ENCODE measurements at regions not wholly inside any gene's neighbourhood (a gene's known extent, or its start where the extent isn't known, plus 50 kb on each side); places are given as distances from the start of the nearest gene placed in this dataset.

DNA sequence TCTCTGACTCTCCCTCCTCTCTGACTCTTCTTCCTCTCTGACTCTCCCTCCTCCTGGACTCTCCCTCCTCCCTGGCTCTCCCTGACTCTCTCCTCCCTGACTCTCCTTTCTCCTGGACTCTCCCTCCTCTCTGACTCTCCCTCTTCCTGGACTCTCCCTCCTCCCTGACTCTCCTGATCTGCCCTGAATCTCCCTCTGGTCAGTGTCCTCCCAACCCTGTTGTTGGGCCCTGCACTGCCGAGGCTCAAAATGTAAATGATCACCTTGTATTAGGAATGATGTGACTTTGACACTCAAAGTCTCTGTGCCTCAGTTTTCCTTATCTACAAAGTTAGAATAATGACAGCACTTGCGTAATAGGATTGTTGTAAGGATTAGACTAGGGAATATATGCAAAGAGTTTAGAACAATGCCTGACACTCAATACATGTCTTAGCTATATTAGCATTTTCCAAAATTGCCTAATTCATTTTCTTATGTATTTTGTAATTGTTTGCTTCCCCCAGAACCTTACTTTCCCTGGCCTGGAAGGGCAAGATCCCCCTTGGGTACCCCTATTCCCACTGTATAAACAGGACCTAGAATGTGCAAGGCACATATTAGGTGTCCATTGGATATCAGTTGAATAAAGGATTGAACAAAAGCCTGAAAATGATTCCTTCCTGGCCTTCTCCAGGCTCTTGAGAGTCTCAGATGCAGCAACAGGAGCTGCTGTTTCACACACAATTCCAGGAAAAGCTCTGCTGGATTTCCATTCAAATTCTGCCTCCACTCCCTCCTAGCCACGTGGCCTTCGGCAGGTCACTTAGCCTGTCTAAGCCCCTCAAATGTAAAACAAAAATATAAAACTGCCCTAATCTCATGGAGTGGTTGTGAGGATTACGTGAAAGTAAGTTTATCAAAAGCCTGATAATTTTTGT is 170.1 kb downstream of the INHBB start:
- no peak for DNase-seq (ENCODE audit: low read depth)
- TF ChIP-seq, protein P1, sequence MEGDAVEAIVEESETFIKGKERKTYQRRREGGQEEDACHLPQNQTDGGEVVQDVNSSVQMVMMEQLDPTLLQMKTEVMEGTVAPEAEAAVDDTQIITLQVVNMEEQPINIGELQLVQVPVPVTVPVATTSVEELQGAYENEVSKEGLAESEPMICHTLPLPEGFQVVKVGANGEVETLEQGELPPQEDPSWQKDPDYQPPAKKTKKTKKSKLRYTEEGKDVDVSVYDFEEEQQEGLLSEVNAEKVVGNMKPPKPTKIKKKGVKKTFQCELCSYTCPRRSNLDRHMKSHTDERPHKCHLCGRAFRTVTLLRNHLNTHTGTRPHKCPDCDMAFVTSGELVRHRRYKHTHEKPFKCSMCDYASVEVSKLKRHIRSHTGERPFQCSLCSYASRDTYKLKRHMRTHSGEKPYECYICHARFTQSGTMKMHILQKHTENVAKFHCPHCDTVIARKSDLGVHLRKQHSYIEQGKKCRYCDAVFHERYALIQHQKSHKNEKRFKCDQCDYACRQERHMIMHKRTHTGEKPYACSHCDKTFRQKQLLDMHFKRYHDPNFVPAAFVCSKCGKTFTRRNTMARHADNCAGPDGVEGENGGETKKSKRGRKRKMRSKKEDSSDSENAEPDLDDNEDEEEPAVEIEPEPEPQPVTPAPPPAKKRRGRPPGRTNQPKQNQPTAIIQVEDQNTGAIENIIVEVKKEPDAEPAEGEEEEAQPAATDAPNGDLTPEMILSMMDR (IDR thresholded peaks at IDR 0.05; ENCODE audit: control insufficient read depth, insufficient read depth, low read depth, low read length, missing control alignments) = no peak

DNA sequence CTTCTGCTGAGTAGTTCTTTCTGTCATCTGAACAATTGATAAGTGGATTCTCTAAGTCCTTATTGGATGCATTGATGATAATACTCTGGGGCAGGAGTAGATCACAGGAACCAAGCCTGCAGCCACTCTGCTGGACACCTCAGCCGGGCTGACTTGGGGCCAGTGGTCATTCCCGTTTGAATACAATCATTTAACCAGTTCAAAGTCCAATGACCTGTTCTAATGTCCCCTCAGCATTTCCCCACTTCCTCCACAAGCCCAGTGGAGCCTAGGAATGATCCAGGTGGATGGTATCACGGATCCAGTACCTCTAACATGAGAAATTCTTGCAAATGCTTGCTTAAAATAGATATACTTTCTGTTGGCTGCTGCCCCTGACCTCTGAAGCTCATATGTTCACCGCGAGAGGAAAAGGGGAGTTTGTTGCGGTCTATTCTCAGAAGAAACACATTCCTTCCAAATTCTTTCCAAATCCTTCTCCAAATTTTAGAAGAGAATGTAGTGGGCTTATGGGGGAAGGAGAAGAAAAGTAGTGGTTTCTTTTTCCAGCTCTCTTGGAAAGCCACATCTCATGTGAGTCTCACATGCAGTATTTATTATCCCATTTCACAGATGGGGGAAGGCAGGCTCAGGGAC is 170.9 kb downstream of the INHBB start:
- no peak for DNase-seq (ENCODE audit: low read depth)
- no peak overlapping the region for H3K4me3 ChIP-seq (ENCODE audit: control insufficient read depth, low read depth, low read length)
- TF ChIP-seq, protein P1 (IDR thresholded peaks at IDR 0.05; ENCODE audit: control insufficient read depth, insufficient read depth, low read depth, low read length, missing control alignments) = no peak

More for the DNA sequence above, 170.1 kb downstream of the INHBB start:
- H3K4me3 ChIP-seq (ENCODE audit: control insufficient read depth, low read depth, low read length) = no peak overlapping the region

DNA sequence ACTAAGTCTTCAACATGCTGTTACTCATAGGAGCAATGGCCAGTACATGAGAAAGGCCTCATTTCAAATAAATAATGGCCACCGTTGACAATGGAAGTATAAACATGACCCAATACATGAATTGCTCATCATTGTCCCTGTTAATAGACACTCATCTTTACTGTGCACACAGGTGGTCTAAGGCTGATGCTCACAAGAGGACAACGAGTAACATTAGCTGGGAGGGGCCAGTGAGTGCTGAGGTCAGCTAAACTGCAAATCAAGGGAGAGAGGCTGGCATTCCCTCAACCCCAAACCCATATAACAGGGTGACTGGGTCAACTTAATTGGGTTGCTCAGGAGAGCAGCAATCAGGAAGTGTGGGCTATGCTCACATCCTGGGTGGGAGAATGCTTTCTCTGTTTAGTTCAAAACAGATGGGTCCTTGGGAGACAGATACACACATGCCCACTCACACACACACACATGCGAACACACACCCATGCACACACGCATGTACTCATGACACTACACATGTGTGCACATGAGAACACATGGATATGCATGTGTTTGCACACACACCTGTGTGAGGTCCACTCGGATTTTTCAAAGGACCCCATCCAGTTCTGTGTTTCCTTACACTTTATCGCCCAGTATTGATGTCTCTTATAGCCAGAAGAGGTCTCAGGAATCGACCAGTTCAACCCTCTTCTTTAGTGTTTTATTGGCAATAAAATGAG is 172.0 kb downstream of the INHBB start:
- no peak overlapping the region for H3K4me3 ChIP-seq (ENCODE audit: control insufficient read depth, low read depth, low read length)
- no peak for DNase-seq (ENCODE audit: low read depth)
- TF ChIP-seq, protein P1 (IDR thresholded peaks at IDR 0.05; ENCODE audit: control insufficient read depth, insufficient read depth, low read depth, low read length, missing control alignments) = no peak

DNA sequence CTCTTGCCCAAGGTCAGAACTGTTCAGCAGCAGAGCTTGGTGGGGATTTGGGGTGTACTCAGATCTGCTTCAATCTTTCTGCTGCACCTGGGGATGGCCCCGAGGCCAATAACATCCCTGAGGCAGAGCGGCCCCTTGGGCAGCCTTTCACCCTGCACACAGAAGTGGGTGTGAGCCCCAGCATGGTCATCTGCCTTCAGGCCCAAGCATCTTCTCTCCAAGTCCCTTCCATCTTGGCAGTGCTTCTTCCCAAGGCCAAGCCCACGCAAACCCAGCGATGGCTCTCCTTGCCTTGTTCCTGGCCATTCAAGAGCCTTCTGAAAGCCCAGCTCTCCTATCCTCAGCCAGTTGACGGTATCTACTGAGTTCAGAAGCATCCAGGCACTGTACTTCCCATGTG is 172.9 kb downstream of the INHBB start:
- no peak overlapping the region for H3K4me3 ChIP-seq (ENCODE audit: control insufficient read depth, low read depth, low read length)
- TF ChIP-seq, protein P1 (IDR thresholded peaks at IDR 0.05; ENCODE audit: control insufficient read depth, insufficient read depth, low read depth, low read length, missing control alignments) = no peak
- no peak for DNase-seq (ENCODE audit: low read depth)

DNA sequence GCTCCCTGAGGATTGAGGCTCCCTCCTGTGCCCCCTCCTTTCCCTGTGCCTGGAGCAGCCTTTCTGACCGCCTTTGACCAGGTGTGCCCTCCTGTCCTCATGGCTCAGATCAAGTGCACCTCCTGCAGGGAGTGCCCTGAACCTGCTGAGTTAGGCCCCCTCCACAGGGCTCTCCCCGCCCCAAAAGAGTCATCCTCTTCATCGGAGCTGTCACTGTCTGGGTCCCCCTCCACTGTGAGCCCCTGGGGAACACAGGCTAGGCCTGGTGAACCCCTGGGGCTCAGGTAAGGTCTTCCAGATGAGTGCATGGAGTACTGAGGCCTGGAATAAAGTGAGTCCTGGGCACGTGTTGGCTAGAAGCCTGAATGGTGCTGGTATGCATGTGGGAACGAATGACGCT is 173.5 kb downstream of the INHBB start:
- no peak for DNase-seq (ENCODE audit: low read depth)
- no peak overlapping the region for H3K4me3 ChIP-seq (ENCODE audit: control insufficient read depth, low read depth, low read length)
- TF ChIP-seq, protein P1 (IDR thresholded peaks at IDR 0.05; ENCODE audit: control insufficient read depth, insufficient read depth, low read depth, low read length, missing control alignments) = no peak

DNA sequence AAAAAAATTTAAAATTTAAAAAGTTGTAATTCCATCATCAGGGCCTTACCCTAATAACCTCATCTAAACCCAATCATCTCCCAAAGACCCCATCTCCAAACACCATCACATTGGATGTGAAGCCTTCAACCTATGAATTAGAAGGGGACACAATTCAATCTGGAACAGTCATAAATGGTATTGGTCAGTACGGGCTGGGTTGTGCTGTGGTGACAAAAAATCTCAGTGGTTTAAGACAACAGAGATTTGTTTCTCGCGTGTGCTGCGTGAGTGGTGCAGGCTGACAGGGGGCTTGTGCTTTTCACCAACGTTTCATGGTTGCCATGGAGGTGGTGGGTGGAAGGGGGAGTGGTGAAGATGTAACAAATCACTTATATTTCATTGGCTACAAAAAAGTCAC is 174.5 kb downstream of the INHBB start:
- DNase-seq (ENCODE audit: low read depth) = no peak
- TF ChIP-seq, protein P1 (IDR thresholded peaks at IDR 0.05; ENCODE audit: control insufficient read depth, insufficient read depth, low read depth, low read length, missing control alignments) = no peak
- no peak overlapping the region for H3K4me3 ChIP-seq (ENCODE audit: control insufficient read depth, low read depth, low read length)

Data from AG09309 (cell line).